B cell (primary cell): ENCODE measurements at regions not wholly inside any gene's neighbourhood (a gene's known extent, or its start where the extent isn't known, plus 50 kb on each side); places are given as distances from the start of the nearest gene placed in this dataset.

Experiments used
- ATAC-seq: fragments of 200-7000 bp; cut with Tn5 transposase; one replicate; pipeline ENCODE4 v1.10.0; 2021; ENCODE audit warnings: low read depth, mild to moderate bottlenecking, moderate number of reproducible peaks, moderate library complexity
- CTCF ChIA-PET: fragments of 350-600 bp; sonication (Branson Sonifier 250); formaldehyde crosslinking; loops from one replicate; lab custom pipeline; 2021; ENCODE audit warnings: antibody characterized with exemption, inconsistent platforms; lab: Charles Lee
- POLR2A ChIA-PET: fragments of 350-600 bp; sonication (Branson Sonifier 250); formaldehyde crosslinking; loops from one replicate; lab custom pipeline; 2021; ENCODE audit warnings: antibody characterized with exemption; lab: Charles Lee
- DNase-seq: peaks from one replicate; pipeline ENCODE4 v3.0.0; 2013
- H2AFZ ChIP-seq: 2 replicates; pipeline ENCODE4 v1.6.1; 2012; ENCODE audit warnings: mild to moderate bottlenecking, low read depth, low read length; ENCODE audit not compliant: insufficient read depth, poor library complexity, severe bottlenecking
- H3K27ac ChIP-seq, 2 donors: 1 replicate in 1 of 2; 2 replicates in 1 of 2; pipeline ENCODE4 v1.5.1; 2012 to 2013; ENCODE audit warnings: low read length in 2 of 2, mild to moderate bottlenecking in 2 of 2, moderate library complexity in 1 of 2
- H3K27me3 ChIP-seq, 4 experiments: fragments of 200-600 bp in 1 of 4; sonication (generic) in 1 of 4; replicated peaks in 1 of 4; 1 replicate in 2 of 4; 2 replicates in 2 of 4; pipeline versions ENCODE4 v1.6.1 to v1.7.0; 2013 to 2016; ENCODE audit warnings: low read length in 3 of 4, mild to moderate bottlenecking in 2 of 4, mixed read lengths in 1 of 4, moderate library complexity in 1 of 4; ENCODE audit not compliant: insufficient read depth in 4 of 4, control insufficient read depth in 3 of 4; ENCODE audit errors: control extremely low read depth in 1 of 4
- H3K36me3 ChIP-seq, 2 experiments: replicated peaks in 1 of 2; 1 replicate in 1 of 2; 2 replicates in 1 of 2; pipeline versions ENCODE4 v1.6.1 to v1.7.1; 2013; ENCODE audit warnings: low read length in 1 of 2; ENCODE audit not compliant: insufficient read depth in 2 of 2, control insufficient read depth in 1 of 2; ENCODE audit errors: control extremely low read depth in 1 of 2, extremely low read depth in 1 of 2
- H3K4me1 ChIP-seq, 2 donors: fragments of 200-600 bp in 1 of 2; sonication (generic) in 1 of 2; 1 replicate in 1 of 2; 2 replicates in 1 of 2; pipeline versions ENCODE4 v1.5.1 to v1.6.1; 2013 to 2017; ENCODE audit warnings: low read length in 2 of 2; ENCODE audit not compliant: control insufficient read depth in 2 of 2, insufficient read depth in 2 of 2
- H3K4me2 ChIP-seq: replicated peaks from 2 replicates; pipeline ENCODE3; 2012; ENCODE audit warnings: mild to moderate bottlenecking, low read depth, low read length; ENCODE audit not compliant: poor library complexity, severe bottlenecking
- H3K4me3 ChIP-seq, 5 experiments: fragments of 200-600 bp in 1 of 5; sonication (generic) in 1 of 5; 1 replicate in 3 of 5; 2 replicates in 2 of 5; pipeline versions ENCODE4 v1.5.1 to v1.7.0; 2011 to 2016; ENCODE audit warnings: low read length in 4 of 5, mild to moderate bottlenecking in 4 of 5, low read depth in 2 of 5, control low read depth in 1 of 5, moderate library complexity in 1 of 5; ENCODE audit not compliant: insufficient read depth in 1 of 5; ENCODE audit errors: control extremely low read depth in 1 of 5, extremely low read depth in 1 of 5
- H3K79me2 ChIP-seq: fragments of 200-600 bp; sonication (generic); one replicate; pipeline ENCODE4 v1.6.0; 2016; ENCODE audit warnings: low read length; ENCODE audit not compliant: control insufficient read depth, insufficient read depth
- H3K9ac ChIP-seq: fragments of 200-600 bp; sonication (generic); 2 replicates; pipeline ENCODE4 v1.6.1; 2017; ENCODE audit warnings: mild to moderate bottlenecking, low read length, moderate library complexity
- H3K9me3 ChIP-seq, 3 donors: one replicate each; pipeline versions ENCODE4 v1.6.1 to v1.7.1; 2013; ENCODE audit warnings: low read length in 2 of 3; ENCODE audit not compliant: control insufficient read depth in 2 of 3, insufficient read depth in 1 of 3; ENCODE audit errors: control extremely low read depth in 1 of 3
- H4K20me1 ChIP-seq: 2 replicates; pipeline ENCODE4 v1.6.0; 2012; ENCODE audit warnings: mild to moderate bottlenecking, low read length; ENCODE audit not compliant: insufficient read depth, control insufficient read depth, poor library complexity, severe bottlenecking
- H3K27ac Mint-ChIP-seq: one replicate; pipeline ENCODE4 v1.8.0; 2021; ENCODE audit warnings: mixed read lengths
- H3K27me3 Mint-ChIP-seq: one replicate; pipeline ENCODE4 v1.8.0; 2021; ENCODE audit warnings: mixed read lengths
- H3K4me1 Mint-ChIP-seq: one replicate; pipeline ENCODE4 v1.8.0; 2021; ENCODE audit warnings: mixed read lengths
- H3K4me3 Mint-ChIP-seq: one replicate; pipeline ENCODE4 v1.8.0; 2021; ENCODE audit warnings: mixed read lengths
- H3K9me3 Mint-ChIP-seq: one replicate; pipeline ENCODE4 v1.8.0; 2022; ENCODE audit warnings: mixed read lengths; ENCODE audit not compliant: insufficient read depth
- EZH2 ChIP-seq: IDR thresholded peaks from 2 replicates; pipeline ENCODE4 v1.6.1; 2012; ENCODE audit warnings: borderline replicate concordance, low read depth, mild to moderate bottlenecking, moderate library complexity, low read length; ENCODE audit not compliant: insufficient read depth, poor library complexity, severe bottlenecking
- WGBS: methylation state at CpG from one replicate; pipeline ENCODE4 v1.1.5; 2013; ENCODE audit warnings: missing lambda C conversion rate; ENCODE audit not compliant: insufficient coverage; 5-methylcytosine and 5-hydroxymethylcytosine counted together
- intact Hi-C: fragments of 100-400 bp; cut with micrococcal nuclease; formaldehyde crosslinking; loops from one replicate; pipeline ENCODE4 v1.10.0; 2022
- TF ChIP-seq, protein P1 (sequence below): fragments of 200-600 bp; IDR thresholded peaks from one replicate; pipeline ENCODE4 v1.8.0; 2022; ENCODE audit warnings: antibody characterized with exemption, mild to moderate bottlenecking

DNA sequence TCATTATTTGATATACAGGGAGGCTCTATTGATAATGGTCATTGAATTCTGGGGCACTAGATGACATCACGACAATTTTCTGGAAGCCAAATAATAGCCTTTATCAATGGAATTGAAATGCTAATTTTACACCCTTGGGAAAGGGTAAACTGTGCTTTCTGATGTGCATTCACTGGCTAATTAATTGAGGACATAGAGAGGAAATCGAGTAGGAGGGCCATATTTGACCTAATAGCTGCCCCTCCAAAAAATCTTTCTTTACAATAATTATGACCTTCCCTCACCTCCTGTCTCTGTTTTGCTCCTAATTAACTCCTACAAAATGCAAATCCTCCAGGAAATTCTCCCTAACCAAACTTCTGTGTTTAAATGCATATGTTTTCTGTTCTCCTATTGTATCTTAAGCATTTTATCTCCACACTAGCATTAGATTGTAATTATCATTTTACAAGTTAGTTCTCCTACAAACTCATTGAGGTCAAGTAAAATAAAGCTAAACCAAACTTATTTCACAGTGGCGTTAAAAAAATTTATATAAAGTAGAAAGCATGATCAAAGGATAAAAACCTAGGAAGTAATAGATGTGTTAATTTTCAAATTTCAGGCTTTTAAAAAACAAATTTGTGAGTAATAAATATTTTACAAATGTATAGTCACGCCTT, 1414.0 kb upstream of the AGA start:
- Histone ChIP-seq H3K27ac (no peak overlapping the region), H3K9me3 (no peaks in the 10 kb centered on the region), H2AFZ (no peak overlapping the region), H3K36me3 (no peaks in the 10 kb centered on the region), H3K4me3 (no peak overlapping the region), H3K9ac (no peak overlapping the region), H4K20me1 (no peaks in the 10 kb centered on the region), H3K79me2 (no peaks in the 10 kb centered on the region), H3K4me2 (no peak overlapping the region), H3K4me1 (no peaks in the 10 kb centered on the region), H3K27me3 (no peaks in the 10 kb centered on the region)
- no peak overlapping the region for H3K27ac Mint-ChIP-seq
- POLR2A ChIA-PET, result no interaction called here
- no peaks in the 10 kb centered on the region for H3K9me3 Mint-ChIP-seq
- CTCF ChIA-PET, result no interaction called here
- no peaks in the 10 kb centered on the region for H3K27me3 Mint-ChIP-seq
- intact Hi-C loops, result no loop called here
- H3K4me3 Mint-ChIP-seq, result no peak overlapping the region
- ATAC-seq (no peak), DNase-seq (no peak)
- TF ChIP-seq, protein P1, sequence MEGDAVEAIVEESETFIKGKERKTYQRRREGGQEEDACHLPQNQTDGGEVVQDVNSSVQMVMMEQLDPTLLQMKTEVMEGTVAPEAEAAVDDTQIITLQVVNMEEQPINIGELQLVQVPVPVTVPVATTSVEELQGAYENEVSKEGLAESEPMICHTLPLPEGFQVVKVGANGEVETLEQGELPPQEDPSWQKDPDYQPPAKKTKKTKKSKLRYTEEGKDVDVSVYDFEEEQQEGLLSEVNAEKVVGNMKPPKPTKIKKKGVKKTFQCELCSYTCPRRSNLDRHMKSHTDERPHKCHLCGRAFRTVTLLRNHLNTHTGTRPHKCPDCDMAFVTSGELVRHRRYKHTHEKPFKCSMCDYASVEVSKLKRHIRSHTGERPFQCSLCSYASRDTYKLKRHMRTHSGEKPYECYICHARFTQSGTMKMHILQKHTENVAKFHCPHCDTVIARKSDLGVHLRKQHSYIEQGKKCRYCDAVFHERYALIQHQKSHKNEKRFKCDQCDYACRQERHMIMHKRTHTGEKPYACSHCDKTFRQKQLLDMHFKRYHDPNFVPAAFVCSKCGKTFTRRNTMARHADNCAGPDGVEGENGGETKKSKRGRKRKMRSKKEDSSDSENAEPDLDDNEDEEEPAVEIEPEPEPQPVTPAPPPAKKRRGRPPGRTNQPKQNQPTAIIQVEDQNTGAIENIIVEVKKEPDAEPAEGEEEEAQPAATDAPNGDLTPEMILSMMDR, result no peak
- no peak for TF ChIP-seq EZH2
- no CpG with 5 or more reads among the region's 4 CpGs for WGBS
- H3K4me1 Mint-ChIP-seq, result no peaks in the 10 kb centered on the region

GRCh38 chr4:178871476-178871875, 1429.2 kb upstream of the AGA start:
- Histone ChIP-seq H4K20me1 (no peaks in the 10 kb centered on the region), H3K9me3 (no peaks in the 10 kb centered on the region), H3K27ac (no peak overlapping the region), H3K27me3 (no peaks in the 10 kb centered on the region), H3K9ac (no peak overlapping the region), H3K79me2 (no peaks in the 10 kb centered on the region), H2AFZ (no peak overlapping the region), H3K36me3 (no peaks in the 10 kb centered on the region), H3K4me3 (no peak overlapping the region), H3K4me1 (no peaks in the 10 kb centered on the region), H3K4me2 (no peak overlapping the region)
- Mint-ChIP-seq H3K4me3 (no peak overlapping the region), H3K27ac (no peak overlapping the region), H3K9me3 (no peaks in the 10 kb centered on the region), H3K4me1 (no peaks in the 10 kb centered on the region), H3K27me3 (no peaks in the 10 kb centered on the region)
- 0% methylated on average over 2 of the region's 2 CpGs for WGBS
- TF ChIP-seq, protein P1, result no peak
- no peak for TF ChIP-seq EZH2
- no peak for DNase-seq
- intact Hi-C loops, result no loop called here
- ChIA-PET POLR2A (no interaction called here), CTCF (no interaction called here)
- no peak for ATAC-seq
